HepG2 (cell line): ENCODE measurements at regions not wholly inside any gene's neighbourhood (a gene's known extent, or its start where the extent isn't known, plus 50 kb on each side); places are given as distances from the start of the nearest gene placed in this dataset.

Source experiments
- ATAC-seq: fragments of 200-7000 bp; cut with Tn5 transposase; 3 replicates; pipeline ENCODE4 v1.9.1; 2020; ENCODE audit warnings: mild to moderate bottlenecking, moderate library complexity
- BruUV-seq: library from RNA; stranded (reverse); fragments of 400-500 nt; replicated peaks from 2 replicates; lab custom pipeline; 2021; lab: Mats Ljungman, UMichigan
- CTCF ChIA-PET: fragments of 300-600 bp; formaldehyde crosslinking; extraction: SDS; loops from one replicate; lab custom pipeline; 2021; ENCODE audit warnings: low total read pairs, inconsistent platforms, low intra/inter-chr PET ratio; lab: Yijun Ruan, JAX
- POLR2A ChIA-PET: fragments of 350-600 bp; sonication (Branson Sonifier 250); formaldehyde crosslinking; loops from one replicate; lab custom pipeline; 2020; ENCODE audit warnings: antibody characterized with exemption, inconsistent platforms; lab: Yijun Ruan, JAX
- DNase-seq: peaks from one replicate; pipeline ENCODE4 v3.0.0-alpha.2; 2015; ENCODE audit warnings: low spot score
- FAIRE-seq: peaks from 3 replicates; lab custom pipeline; 2011; peaks lifted over from hg19 to GRCh38; lab: Jason Lieb, UNC
- H2AFZ ChIP-seq: one replicate; pipeline ENCODE4 v1.6.1; 2011; ENCODE audit warnings: low read length, inconsistent platforms
- H3K27ac ChIP-seq: fragments of 300-600 bp; 3 replicates; pipeline ENCODE4 v1.8.0; 2011; ENCODE audit warnings: mixed run types, mild to moderate bottlenecking, mixed read lengths, low read length, inconsistent platforms; ENCODE audit not compliant: insufficient read depth; ENCODE audit errors: extremely low read length
- H3K27me3 ChIP-seq, 2 experiments: fragments of 200-600 bp in 1 of 2; 2 replicates in 1 of 2; 3 replicates in 1 of 2; pipeline versions ENCODE4 v1.6.0 to v1.8.0; 2011; ENCODE audit warnings: low read length in 2 of 2, mild to moderate bottlenecking in 2 of 2, moderate library complexity in 2 of 2, inconsistent platforms in 1 of 2; ENCODE audit not compliant: insufficient read depth in 2 of 2, control insufficient read depth in 1 of 2
- H3K36me3 ChIP-seq, 2 experiments: fragments of 200-600 bp in 1 of 2; replicated peaks in 1 of 2; 2 replicates in 1 of 2; 3 replicates in 1 of 2; pipeline versions ENCODE4 v1.5.1 to v1.8.0; 2011; ENCODE audit warnings: low read length in 2 of 2, inconsistent platforms in 1 of 2; ENCODE audit not compliant: insufficient read depth in 2 of 2, control insufficient read depth in 1 of 2
- H3K4me1 ChIP-seq: 2 replicates; pipeline ENCODE4 v1.5.1; 2012; ENCODE audit warnings: low read length, inconsistent platforms; ENCODE audit not compliant: insufficient read depth
- H3K4me2 ChIP-seq: 2 replicates; pipeline ENCODE4 v1.6.0; 2011; ENCODE audit warnings: low read depth, low read length, inconsistent platforms
- H3K4me3 ChIP-seq, 3 experiments: fragments of 200-600 bp in 1 of 3; sonication (generic), shearing (Covaris generic) in 1 of 3; replicated peaks in 1 of 3; 2 replicates each; pipeline ENCODE4 v1.5.1; 2011 to 2016; ENCODE audit warnings: low read length in 3 of 3, inconsistent platforms in 2 of 3, low read depth in 2 of 3, mild to moderate bottlenecking in 2 of 3, control low read depth in 1 of 3, mixed read lengths in 1 of 3; ENCODE audit not compliant: insufficient read depth in 1 of 3
- H3K79me2 ChIP-seq: one replicate; pipeline ENCODE4 v1.6.1; 2011; ENCODE audit warnings: low read length, inconsistent platforms; ENCODE audit not compliant: insufficient read depth
- H3K9ac ChIP-seq: 2 replicates; pipeline ENCODE4 v1.6.0; 2011; ENCODE audit warnings: mild to moderate bottlenecking, low read depth, low read length, inconsistent platforms; ENCODE audit not compliant: insufficient read depth
- H3K9me3 ChIP-seq: 2 replicates; pipeline ENCODE4 v1.5.1; 2012; ENCODE audit warnings: mild to moderate bottlenecking, low read length
- H4K20me1 ChIP-seq: 2 replicates; pipeline ENCODE4 v1.6.0; 2011; ENCODE audit warnings: inconsistent platforms, mild to moderate bottlenecking, low read length, moderate library complexity; ENCODE audit not compliant: insufficient read depth
- ARID2 ChIP-seq: sonication (generic); formaldehyde crosslinking; IDR thresholded peaks from 2 replicates; pipeline ENCODE4 v1.8.1; 2022; ENCODE audit warnings: mild to moderate bottlenecking, missing genetic modification reagents, borderline replicate concordance
- GTF2F1 ChIP-seq: fragments of 150-350 bp; IDR thresholded peaks from 2 replicates; pipeline ENCODE4 v1.6.1; 2014; ENCODE audit warnings: low read length
- HOXA5 ChIP-seq: sonication (generic); formaldehyde crosslinking; IDR thresholded peaks from 2 replicates; pipeline ENCODE4 v1.4.0; 2020; ENCODE audit warnings: missing genetic modification reagents
- MED8 ChIP-seq: sonication (generic); formaldehyde crosslinking; IDR thresholded peaks from 2 replicates; pipeline ENCODE4 v1.8.1; 2023; ENCODE audit warnings: mild to moderate bottlenecking, missing genetic modification reagents; ENCODE audit not compliant: insufficient replicate concordance
- MEF2D ChIP-seq: sonication (generic); formaldehyde crosslinking; IDR thresholded peaks from 2 replicates; pipeline ENCODE4 v1.5.1; 2020; ENCODE audit warnings: mild to moderate bottlenecking, missing genetic modification reagents
- WIZ ChIP-seq: sonication (generic); formaldehyde crosslinking; IDR thresholded peaks from 2 replicates; pipeline ENCODE4 v1.5.1; 2020; ENCODE audit warnings: mild to moderate bottlenecking, missing genetic modification reagents
- ZNF296 ChIP-seq: sonication (generic); formaldehyde crosslinking; conservative IDR thresholded peaks from 2 replicates; pipeline ENCODE4 v1.5.0; 2020; ENCODE audit warnings: mild to moderate bottlenecking, missing genetic modification reagents
- ZNF317 ChIP-seq: sonication (generic); formaldehyde crosslinking; IDR thresholded peaks from 2 replicates; pipeline ENCODE4 v1.5.0; 2020; ENCODE audit warnings: mild to moderate bottlenecking, missing genetic modification reagents
- ZSCAN20 ChIP-seq: sonication (generic); formaldehyde crosslinking; IDR thresholded peaks from 2 replicates; pipeline ENCODE4 v1.4.0; 2020; ENCODE audit warnings: missing genetic modification reagents, mild to moderate bottlenecking, borderline replicate concordance
- ZSCAN21 ChIP-seq: sonication (generic); formaldehyde crosslinking; IDR thresholded peaks from 2 replicates; pipeline ENCODE4 v1.8.0; 2022; ENCODE audit warnings: mild to moderate bottlenecking, missing genetic modification reagents, moderate library complexity, borderline replicate concordance
- ZZZ3 ChIP-seq: sonication (generic); formaldehyde crosslinking; IDR thresholded peaks from 2 replicates; pipeline ENCODE4 v1.4.0; 2020; ENCODE audit warnings: missing genetic modification reagents, mild to moderate bottlenecking, borderline replicate concordance
- in situ Hi-C: cut with HindIII; loops from 2 replicates; pipeline ENCODE4 v1.10.0; 2017; ENCODE audit warnings: low pct_unique_long_range_greater_than_20kb; ENCODE audit not compliant: extremely low pct_ligation_motif_present
- intact Hi-C: fragments of 100-400 bp; cut with micrococcal nuclease; formaldehyde crosslinking; loops from one replicate; pipeline ENCODE4 v1.10.0; 2022; ENCODE audit not compliant: unreplicated experiment
- TF ChIP-seq, protein P1 (sequence below): sonication (generic); formaldehyde crosslinking; conservative IDR thresholded peaks from 2 replicates; pipeline ENCODE4 v1.4.0; 2020; ENCODE audit warnings: missing genetic modification reagents
- TF ChIP-seq, protein P2 (sequence below): sonication (generic); formaldehyde crosslinking; IDR thresholded peaks from 2 replicates; pipeline ENCODE4 v1.4.0; 2020; ENCODE audit warnings: mild to moderate bottlenecking, missing genetic modification reagents
- TF ChIP-seq, protein P3 (sequence below): IDR thresholded peaks from 2 replicates; pipeline ENCODE4 v1.6.1; 2016

DNA sequence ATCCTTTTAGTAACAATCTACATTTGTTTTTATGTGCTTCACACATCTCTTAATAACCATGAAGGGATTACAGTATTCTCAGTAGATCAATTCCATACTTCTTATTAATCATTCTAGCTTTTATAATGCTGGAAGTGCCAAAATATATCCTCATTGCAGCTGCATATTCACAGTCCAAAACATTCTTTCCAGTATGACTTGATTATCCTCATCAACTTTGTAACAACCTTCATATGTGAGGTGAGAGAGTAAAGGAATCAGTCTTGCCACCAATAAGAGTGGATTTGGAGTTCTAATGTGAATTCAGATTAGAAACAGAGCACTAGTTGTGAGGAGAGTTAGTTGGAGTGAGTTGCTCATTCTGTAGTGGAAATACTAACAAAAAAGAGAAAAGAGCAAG is 208.0 kb upstream of the SPRY2 start:
- POLR2A ChIA-PET: no interaction called here
- Histone ChIP-seq H3K79me2 (no peaks in the 10 kb centered on the region), H3K4me1 (no peaks in the 10 kb centered on the region), H3K4me3 (no peak overlapping the region), H3K9me3 (peaks cover 18% of the 10 kb centered on the region; the same call in 1 of the 2 replicates), H3K9ac (no peak overlapping the region), H4K20me1 (no peaks in the 10 kb centered on the region), H3K36me3 (no peaks in the 10 kb centered on the region), H3K4me2 (no peak overlapping the region), H2AFZ (no peak overlapping the region), H3K27me3 (no peaks in the 10 kb centered on the region), H3K27ac (no peak overlapping the region)
- intact Hi-C loops: no loop called here
- in situ Hi-C loops: no loop called here
- ATAC-seq (no peak), FAIRE-seq (no peak), DNase-seq (no peak)
- no TSS peak for BruUV-seq
- CTCF ChIA-PET: no interaction called here
- no peak for TF ChIP-seq HOXA5
- no peak for TF ChIP-seq ZNF296
- TF ChIP-seq ZSCAN20 (CRISPR knock-in tag): no peak
- TF ChIP-seq, protein P1, sequence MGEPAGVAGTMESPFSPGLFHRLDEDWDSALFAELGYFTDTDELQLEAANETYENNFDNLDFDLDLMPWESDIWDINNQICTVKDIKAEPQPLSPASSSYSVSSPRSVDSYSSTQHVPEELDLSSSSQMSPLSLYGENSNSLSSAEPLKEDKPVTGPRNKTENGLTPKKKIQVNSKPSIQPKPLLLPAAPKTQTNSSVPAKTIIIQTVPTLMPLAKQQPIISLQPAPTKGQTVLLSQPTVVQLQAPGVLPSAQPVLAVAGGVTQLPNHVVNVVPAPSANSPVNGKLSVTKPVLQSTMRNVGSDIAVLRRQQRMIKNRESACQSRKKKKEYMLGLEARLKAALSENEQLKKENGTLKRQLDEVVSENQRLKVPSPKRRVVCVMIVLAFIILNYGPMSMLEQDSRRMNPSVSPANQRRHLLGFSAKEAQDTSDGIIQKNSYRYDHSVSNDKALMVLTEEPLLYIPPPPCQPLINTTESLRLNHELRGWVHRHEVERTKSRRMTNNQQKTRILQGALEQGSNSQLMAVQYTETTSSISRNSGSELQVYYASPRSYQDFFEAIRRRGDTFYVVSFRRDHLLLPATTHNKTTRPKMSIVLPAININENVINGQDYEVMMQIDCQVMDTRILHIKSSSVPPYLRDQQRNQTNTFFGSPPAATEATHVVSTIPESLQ (CRISPR knock-in tag): no peak
- TF ChIP-seq ZZZ3 (CRISPR knock-in tag): no peak
- no peak for TF ChIP-seq ZSCAN21 (CRISPR knock-in tag)
- no peak for TF ChIP-seq GTF2F1
- TF ChIP-seq MED8 (CRISPR knock-in tag): no peak
- no peak for TF ChIP-seq ZNF317 (CRISPR knock-in tag)
- TF ChIP-seq MEF2D: no peak
- no peak for TF ChIP-seq ARID2 (CRISPR knock-in tag)
- TF ChIP-seq, protein P2, sequence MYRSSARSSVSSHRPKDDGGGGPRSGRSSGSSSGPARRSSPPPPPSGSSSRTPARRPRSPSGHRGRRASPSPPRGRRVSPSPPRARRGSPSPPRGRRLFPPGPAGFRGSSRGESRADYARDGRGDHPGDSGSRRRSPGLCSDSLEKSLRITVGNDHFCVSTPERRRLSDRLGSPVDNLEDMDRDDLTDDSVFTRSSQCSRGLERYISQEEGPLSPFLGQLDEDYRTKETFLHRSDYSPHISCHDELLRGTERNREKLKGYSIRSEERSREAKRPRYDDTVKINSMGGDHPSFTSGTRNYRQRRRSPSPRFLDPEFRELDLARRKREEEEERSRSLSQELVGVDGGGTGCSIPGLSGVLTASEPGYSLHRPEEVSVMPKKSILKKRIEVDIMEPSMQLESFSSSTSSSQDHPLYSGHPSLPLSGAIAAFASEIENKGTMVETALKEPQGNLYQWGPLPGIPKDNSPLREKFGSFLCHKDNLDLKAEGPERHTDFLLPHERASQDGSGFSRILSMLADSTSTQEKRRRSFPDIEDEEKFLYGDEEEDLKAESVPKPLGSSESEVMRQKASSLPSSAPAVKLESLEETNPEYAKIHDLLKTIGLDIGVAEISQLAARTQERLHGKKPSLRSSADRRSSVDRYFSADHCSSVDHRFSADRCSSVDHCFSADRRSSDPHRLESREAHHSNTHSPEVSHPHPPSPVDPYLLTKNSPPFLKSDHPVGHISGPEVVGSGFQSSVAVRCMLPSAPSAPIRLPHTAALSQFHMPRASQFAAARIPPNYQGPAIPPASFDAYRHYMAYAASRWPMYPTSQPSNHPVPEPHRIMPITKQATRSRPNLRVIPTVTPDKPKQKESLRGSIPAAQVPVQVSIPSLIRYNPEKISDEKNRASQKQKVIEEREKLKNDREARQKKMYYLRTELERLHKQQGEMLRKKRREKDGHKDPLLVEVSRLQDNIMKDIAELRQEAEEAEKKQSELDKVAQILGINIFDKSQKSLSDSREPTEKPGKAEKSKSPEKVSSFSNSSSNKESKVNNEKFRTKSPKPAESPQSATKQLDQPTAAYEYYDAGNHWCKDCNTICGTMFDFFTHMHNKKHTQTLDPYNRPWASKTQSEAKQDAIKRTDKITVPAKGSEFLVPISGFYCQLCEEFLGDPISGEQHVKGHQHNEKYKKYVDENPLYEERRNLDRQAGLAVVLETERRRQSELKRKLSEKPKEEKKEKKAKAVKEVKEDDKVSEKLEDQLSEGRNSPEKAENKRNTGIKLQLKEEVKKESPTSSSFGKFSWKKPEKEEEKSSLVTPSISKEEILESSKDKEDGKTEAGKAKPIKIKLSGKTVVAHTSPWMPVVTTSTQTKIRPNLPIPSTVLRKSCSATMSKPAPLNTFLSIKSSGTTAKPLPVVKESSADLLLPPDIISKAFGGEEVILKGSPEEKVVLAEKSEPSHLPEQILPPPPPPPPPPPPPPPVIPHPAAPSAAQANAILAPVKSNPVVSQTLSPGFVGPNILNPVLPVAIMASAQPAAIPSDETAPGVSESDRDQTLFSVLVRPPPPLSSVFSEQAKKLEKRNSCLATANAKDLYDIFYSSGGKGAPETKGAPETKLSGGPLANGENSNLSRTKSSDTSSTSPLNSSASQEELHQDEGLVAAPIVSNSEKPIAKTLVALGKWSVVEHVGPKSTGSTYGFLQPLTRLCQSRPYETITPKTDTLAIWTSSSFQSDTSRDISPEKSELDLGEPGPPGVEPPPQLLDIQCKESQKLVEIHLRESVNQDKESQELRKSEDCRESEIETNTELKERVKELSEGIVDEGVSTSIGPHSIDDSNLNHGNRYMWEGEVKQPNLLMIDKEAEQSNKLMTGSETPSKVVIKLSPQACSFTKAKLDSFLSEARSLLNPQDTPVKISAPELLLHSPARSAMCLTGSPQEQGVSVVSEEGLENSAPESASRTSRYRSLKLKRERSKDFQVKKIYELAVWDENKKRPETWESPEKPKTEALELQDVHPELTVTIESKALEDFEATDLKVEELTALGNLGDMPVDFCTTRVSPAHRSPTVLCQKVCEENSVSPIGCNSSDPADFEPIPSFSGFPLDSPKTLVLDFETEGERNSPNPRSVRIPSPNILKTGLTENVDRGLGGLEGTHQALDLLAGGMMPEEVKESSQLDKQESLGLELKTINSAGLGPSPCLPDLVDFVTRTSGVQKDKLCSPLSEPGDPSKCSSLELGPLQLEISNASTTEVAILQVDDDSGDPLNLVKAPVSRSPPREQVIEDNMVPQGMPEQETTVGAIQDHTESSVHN: no peak
- no peak for TF ChIP-seq WIZ (CRISPR knock-in tag)
- TF ChIP-seq, protein P3, sequence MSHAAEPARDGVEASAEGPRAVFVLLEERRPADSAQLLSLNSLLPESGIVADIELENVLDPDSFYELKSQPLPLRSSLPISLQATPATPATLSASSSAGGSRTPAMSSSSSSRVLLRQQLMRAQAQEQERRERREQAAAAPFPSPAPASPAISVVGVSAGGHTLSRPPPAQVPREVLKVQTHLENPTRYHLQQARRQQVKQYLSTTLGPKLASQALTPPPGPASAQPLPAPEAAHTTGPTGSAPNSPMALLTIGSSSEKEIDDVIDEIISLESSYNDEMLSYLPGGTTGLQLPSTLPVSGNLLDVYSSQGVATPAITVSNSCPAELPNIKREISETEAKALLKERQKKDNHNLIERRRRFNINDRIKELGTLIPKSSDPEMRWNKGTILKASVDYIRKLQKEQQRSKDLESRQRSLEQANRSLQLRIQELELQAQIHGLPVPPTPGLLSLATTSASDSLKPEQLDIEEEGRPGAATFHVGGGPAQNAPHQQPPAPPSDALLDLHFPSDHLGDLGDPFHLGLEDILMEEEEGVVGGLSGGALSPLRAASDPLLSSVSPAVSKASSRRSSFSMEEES (CRISPR knock-in tag): no peak
